ENCODE measurements at regions not wholly inside any gene's neighbourhood (a gene's known extent, or its start where the extent isn't known, plus 50 kb on each side); places are given as distances from the start of the nearest gene placed in this dataset.

GRCh38 chr6:110049696-110050439 is 71.8 kb downstream of the GPR6 start:
- intact Hi-C loops (cut with DNase I; ENCODE audit: low total_unique reads): loop anchor here (5.0 to 10.0 kb wide), 3 partner anchors 135 to 525 kb away; partner anchors contain the start of gene CDC40
- 76 to 80% methylated on average over 11 of the region's 11 CpGs for WGBS, 2 donors
- TF ChIP-seq, protein P1, sequence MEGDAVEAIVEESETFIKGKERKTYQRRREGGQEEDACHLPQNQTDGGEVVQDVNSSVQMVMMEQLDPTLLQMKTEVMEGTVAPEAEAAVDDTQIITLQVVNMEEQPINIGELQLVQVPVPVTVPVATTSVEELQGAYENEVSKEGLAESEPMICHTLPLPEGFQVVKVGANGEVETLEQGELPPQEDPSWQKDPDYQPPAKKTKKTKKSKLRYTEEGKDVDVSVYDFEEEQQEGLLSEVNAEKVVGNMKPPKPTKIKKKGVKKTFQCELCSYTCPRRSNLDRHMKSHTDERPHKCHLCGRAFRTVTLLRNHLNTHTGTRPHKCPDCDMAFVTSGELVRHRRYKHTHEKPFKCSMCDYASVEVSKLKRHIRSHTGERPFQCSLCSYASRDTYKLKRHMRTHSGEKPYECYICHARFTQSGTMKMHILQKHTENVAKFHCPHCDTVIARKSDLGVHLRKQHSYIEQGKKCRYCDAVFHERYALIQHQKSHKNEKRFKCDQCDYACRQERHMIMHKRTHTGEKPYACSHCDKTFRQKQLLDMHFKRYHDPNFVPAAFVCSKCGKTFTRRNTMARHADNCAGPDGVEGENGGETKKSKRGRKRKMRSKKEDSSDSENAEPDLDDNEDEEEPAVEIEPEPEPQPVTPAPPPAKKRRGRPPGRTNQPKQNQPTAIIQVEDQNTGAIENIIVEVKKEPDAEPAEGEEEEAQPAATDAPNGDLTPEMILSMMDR (IDR thresholded peaks at IDR 0.05): no peak
- TF ChIP-seq POLR2A (IDR thresholded peaks at IDR 0.05): no peak
- no peak for DNase-seq (ENCODE audit: low spot score in 2 of 2)
- no peak overlapping the region for H3K4me3 ChIP-seq (ENCODE audit: low read depth, poor library complexity, severe bottlenecking)

All from lower leg skin (tissue), 4 donors.